SK-N-SH treated with all-trans-retinoic acid at 6 μM for 48 hours (cell line): ENCODE measurements at regions not wholly inside any gene's neighbourhood (a gene's known extent, or its start where the extent isn't known, plus 50 kb on each side); places are given as distances from the start of the nearest gene placed in this dataset.
A peak's percentile ranks its signal among the peaks of the same experiment; 100 is the strongest.

ENCODE experiments used
- ATAC-seq: fragments of 200-7000 bp; cut with Tn5 transposase; 3 replicates; pipeline ENCODE4 v1.9.1; 2020; ENCODE audit warnings: mild to moderate bottlenecking, moderate library complexity
- ARNTL ChIP-seq: fragments of 450-650 bp; formaldehyde crosslinking; IDR thresholded peaks from 2 replicates; pipeline ENCODE4 v1.5.0; 2020; ENCODE audit warnings: low read depth, mild to moderate bottlenecking, moderate library complexity, borderline replicate concordance
- CREB5 ChIP-seq: fragments of 250-450 bp; sonication (Bioruptor Pico); IDR thresholded peaks from 2 replicates; pipeline ENCODE4 v1.5.1; 2020; ENCODE audit warnings: low read depth, mild to moderate bottlenecking, moderate library complexity
- CSDC2 ChIP-seq: fragments of 250-450 bp; sonication (Bioruptor Pico); IDR thresholded peaks from 2 replicates; pipeline ENCODE4 v1.5.0; 2020; ENCODE audit warnings: mild to moderate bottlenecking, moderate library complexity
- CSRNP3 ChIP-seq: fragments of 250-450 bp; sonication (Bioruptor Pico); IDR thresholded peaks from 2 replicates; pipeline ENCODE4 v1.5.1; 2021; ENCODE audit warnings: mild to moderate bottlenecking, moderate library complexity
- ESRRG ChIP-seq: fragments of 250-450 bp; sonication (Bioruptor Pico); IDR thresholded peaks from 2 replicates; pipeline ENCODE4 v1.6.1; 2021; ENCODE audit warnings: mild to moderate bottlenecking
- ISL1 ChIP-seq: fragments of 250-450 bp; sonication (Bioruptor Pico); IDR thresholded peaks from 2 replicates; pipeline ENCODE4 v2.1.2; 2022; ENCODE audit warnings: mild to moderate bottlenecking, moderate library complexity
- OSR1 ChIP-seq: fragments of 250-450 bp; sonication (Bioruptor Pico); IDR thresholded peaks from 2 replicates; pipeline ENCODE4 v1.8.0; 2022; ENCODE audit warnings: moderate library complexity, mild to moderate bottlenecking, inconsistent platforms
- PATZ1 ChIP-seq: fragments of 250-450 bp; sonication (Bioruptor Pico); IDR thresholded peaks from 2 replicates; pipeline ENCODE4 v1.8.0; 2020; ENCODE audit warnings: mild to moderate bottlenecking, moderate library complexity, borderline replicate concordance
- POU6F1 ChIP-seq: fragments of 250-450 bp; sonication (Bioruptor Pico); IDR thresholded peaks from 2 replicates; pipeline ENCODE4 v1.8.0; 2021; ENCODE audit warnings: low read depth, mild to moderate bottlenecking, moderate library complexity, borderline replicate concordance
- RARB ChIP-seq: fragments of 250-450 bp; sonication (Bioruptor Pico); IDR thresholded peaks from 2 replicates; pipeline ENCODE4 v1.8.0; 2021; ENCODE audit warnings: mild to moderate bottlenecking, moderate library complexity
- TCF4 ChIP-seq: fragments of 250-450 bp; sonication (Bioruptor Pico); IDR thresholded peaks from 2 replicates; pipeline ENCODE4 v1.8.0; 2021; ENCODE audit warnings: mild to moderate bottlenecking, moderate library complexity, borderline replicate concordance
- TOX ChIP-seq: fragments of 250-450 bp; sonication (Bioruptor Pico); IDR thresholded peaks from 2 replicates; pipeline ENCODE4 v1.8.0; 2021; ENCODE audit warnings: mild to moderate bottlenecking, moderate library complexity, borderline replicate concordance
- TSHZ2 ChIP-seq: fragments of 250-450 bp; sonication (Bioruptor Pico); IDR thresholded peaks from 2 replicates; pipeline ENCODE4 v1.5.0; 2020; ENCODE audit warnings: mild to moderate bottlenecking, moderate library complexity
- ZFP3 ChIP-seq: fragments of 250-450 bp; sonication (Bioruptor Pico); IDR thresholded peaks from 2 replicates; pipeline ENCODE4 v1.5.0; 2020; ENCODE audit warnings: mild to moderate bottlenecking, moderate library complexity
- ZFP30 ChIP-seq: fragments of 450-650 bp; formaldehyde crosslinking; IDR thresholded peaks from 2 replicates; pipeline ENCODE4 v1.5.0; 2022; ENCODE audit warnings: mild to moderate bottlenecking, moderate library complexity
- ZNF565 ChIP-seq: fragments of 450-650 bp; formaldehyde crosslinking; conservative IDR thresholded peaks from 2 replicates; pipeline ENCODE4 v1.5.0; 2020; ENCODE audit warnings: low read depth, mild to moderate bottlenecking, moderate library complexity
- ZNF70 ChIP-seq: fragments of 450-650 bp; formaldehyde crosslinking; IDR thresholded peaks from 2 replicates; pipeline ENCODE4 v1.5.0; 2020; ENCODE audit warnings: mild to moderate bottlenecking, moderate library complexity
- ZNF8 ChIP-seq: fragments of 450-650 bp; formaldehyde crosslinking; IDR thresholded peaks from 2 replicates; pipeline ENCODE4 v1.5.0; 2020; ENCODE audit warnings: mild to moderate bottlenecking, moderate library complexity

- ATAC-seq, result no peak
- TF ChIP-seq CSRNP3, result no peak
- no peak for TF ChIP-seq ZNF70 (CRISPR knock-in tag)
- no peak for TF ChIP-seq CREB5 (CRISPR knock-in tag)
- no peak for TF ChIP-seq ZFP30
- TF ChIP-seq ARNTL (CRISPR knock-in tag), result no peak
- no peak for TF ChIP-seq ESRRG
- no peak for TF ChIP-seq ZNF8
- TF ChIP-seq TCF4 (CRISPR knock-in tag), result no peak
- TF ChIP-seq ZNF565, result no peak
- TF ChIP-seq CSDC2 (CRISPR knock-in tag), result no peak
- TF ChIP-seq OSR1, result no peak
- no peak for TF ChIP-seq RARB (CRISPR knock-in tag)
- no peak for TF ChIP-seq TSHZ2 (CRISPR knock-in tag)
- no peak for TF ChIP-seq TOX (CRISPR knock-in tag)
- TF ChIP-seq POU6F1, result no peak
These were observed 132.9 kb downstream of the CBLN2 start for GRCh38 chr18:72411261-72411660.

- TF ChIP-seq ISL1 (peak; percentile 23; the same call in 1 of the 2 replicates), TSHZ2 (CRISPR knock-in tag) (no peak)
- TF ChIP-seq, all 23 proteins: peak for 1
- ATAC-seq, result peak; percentile 47; the same call in 1 of the 3 replicates
These were observed 133.7 kb downstream of the CBLN2 start for GRCh38 chr18:72410399-72410798.

GRCh38 chr18:72409903-72410302 lies 134.2 kb downstream of the CBLN2 start:
- ATAC-seq, result peak; percentile 73
- TF ChIP-seq ZFP30 (no peak), CSDC2 (CRISPR knock-in tag) (no peak), ZFP3 (no peak)

GRCh38 chr18:72407048-72407447 lies 137.1 kb downstream of the CBLN2 start:
- no peak for TF ChIP-seq OSR1
- no peak for ATAC-seq

GRCh38 chr18:72391951-72392350 lies 152.2 kb downstream of the CBLN2 start:
- 0 out of 3 replicates have a peak, but pooled peaks have one; percentile 24 for ATAC-seq
- no peak for TF ChIP-seq CSRNP3
- TF ChIP-seq OSR1, result no peak
- TF ChIP-seq CREB5 (CRISPR knock-in tag), result no peak
- no peak for TF ChIP-seq PATZ1
